GM18502 (cell line): ENCODE measurements at regions not wholly inside any gene's neighbourhood (a gene's known extent, or its start where the extent isn't known, plus 50 kb on each side); places are given as distances from the start of the nearest gene placed in this dataset.
A peak's percentile ranks its signal among the peaks of the same experiment; 100 is the strongest.
"Not testable (repeated sequence)": the region's sequence is repeated elsewhere in the genome, so short reads cannot be mapped to it uniquely, and the experiment has no call there.

Source experiments
- ATAC-seq: cut with Tn5 transposase; IDR thresholded peaks from one replicate; pipeline ENCODE4 v1.9.1; 2021; ENCODE audit warnings: mild to moderate bottlenecking; ENCODE audit not compliant: unreplicated experiment, poor library complexity

DNA sequence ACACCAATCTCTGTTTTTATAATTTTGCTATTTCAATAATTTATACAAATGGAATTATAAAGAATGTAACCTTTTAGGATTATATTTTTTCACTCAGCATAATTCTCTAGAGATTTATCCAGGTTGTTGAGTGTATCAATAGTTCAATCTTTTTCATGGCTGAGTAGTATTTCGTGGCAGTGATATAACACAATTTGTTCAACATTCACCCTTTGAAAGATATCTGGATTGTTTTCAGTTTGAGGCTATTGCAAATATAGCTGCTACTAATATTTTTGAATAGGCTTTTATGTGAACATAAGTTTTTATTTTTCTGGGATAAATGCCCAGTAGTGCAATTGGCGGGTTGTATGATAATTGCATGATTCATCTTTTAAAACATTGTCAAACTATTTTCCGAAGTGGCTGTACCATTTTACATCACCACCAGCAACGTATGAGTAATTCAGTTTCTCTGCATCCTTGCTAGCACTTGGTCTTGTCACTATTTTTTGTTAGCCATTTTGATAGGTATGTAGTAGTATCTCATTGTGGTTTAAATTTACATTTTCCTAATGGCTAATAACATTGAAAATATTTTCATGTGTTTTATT is 55.6 kb upstream of the ABCD3 start:
- no peak for ATAC-seq

DNA sequence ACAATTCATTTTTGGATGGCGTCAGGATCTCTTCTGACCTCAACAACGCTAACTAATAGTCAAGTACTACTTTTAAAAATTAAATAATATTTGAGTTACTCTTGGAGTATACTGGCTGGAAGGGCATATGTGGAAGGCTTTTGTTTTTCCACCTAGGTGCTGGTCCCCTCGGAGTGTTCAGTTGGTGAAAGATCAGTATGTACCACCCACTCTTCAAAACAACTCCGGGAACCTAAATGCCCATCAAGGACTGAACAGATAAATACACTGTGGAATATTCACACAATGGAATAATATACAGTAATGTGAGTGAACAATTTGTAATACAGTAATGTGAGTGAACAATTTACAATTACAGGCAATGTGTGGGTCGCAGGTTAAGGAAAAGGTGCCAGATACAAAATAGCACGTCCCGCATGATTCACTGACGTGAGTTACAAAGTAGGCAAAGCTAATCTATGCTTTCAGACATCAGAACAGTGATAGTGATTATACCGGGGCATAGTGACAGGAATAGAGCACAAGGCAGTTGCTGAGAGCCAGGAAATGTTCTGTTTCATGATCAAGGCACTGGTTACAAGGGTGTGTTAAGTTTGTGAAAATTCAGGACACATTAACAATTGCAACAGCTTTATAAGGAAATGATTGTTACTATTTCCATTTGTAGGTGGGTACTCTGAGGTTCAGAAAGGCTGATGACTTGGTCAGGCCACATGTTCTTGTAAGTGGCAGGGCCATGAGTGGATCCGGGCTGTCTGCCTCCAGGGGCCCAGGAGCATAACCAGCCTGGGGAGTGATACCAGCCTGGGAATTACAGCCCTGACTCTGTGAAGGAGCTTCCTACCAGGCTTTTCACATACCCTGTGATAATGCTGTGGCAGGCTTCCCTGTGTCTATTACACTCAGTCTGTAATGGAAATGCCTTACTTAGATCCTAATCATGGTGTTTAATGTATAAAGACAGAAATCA is 59.3 kb upstream of the ABCD3 start:
- ATAC-seq, result no peak

- no peak for ATAC-seq
Observed at GRCh38 chr1:94357661-94358060, 60.5 kb upstream of the ABCD3 start.

- ATAC-seq, result no peak
Observed at GRCh38 chr1:94355485-94355980, 62.7 kb upstream of the ABCD3 start.

DNA sequence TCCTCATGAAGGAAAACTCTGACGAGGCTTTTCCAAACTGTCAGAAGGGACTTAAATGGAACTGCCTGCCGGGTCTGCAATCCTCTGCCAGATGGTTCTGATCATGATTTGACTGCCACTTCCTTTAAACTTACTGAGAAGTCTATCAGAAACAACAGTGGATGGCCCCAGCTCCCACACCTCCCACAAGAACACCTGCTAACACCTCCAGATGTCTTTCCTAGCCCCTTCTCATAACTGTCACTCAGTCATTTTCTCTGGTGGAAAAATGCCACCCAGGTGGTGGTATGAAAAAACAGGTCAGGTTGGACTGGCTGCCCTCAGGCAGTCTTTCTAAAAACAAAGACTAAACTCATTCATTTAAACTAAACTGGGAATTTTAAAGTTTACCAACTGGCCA is 66.7 kb upstream of the ABCD3 start:
- no peak for ATAC-seq

DNA sequence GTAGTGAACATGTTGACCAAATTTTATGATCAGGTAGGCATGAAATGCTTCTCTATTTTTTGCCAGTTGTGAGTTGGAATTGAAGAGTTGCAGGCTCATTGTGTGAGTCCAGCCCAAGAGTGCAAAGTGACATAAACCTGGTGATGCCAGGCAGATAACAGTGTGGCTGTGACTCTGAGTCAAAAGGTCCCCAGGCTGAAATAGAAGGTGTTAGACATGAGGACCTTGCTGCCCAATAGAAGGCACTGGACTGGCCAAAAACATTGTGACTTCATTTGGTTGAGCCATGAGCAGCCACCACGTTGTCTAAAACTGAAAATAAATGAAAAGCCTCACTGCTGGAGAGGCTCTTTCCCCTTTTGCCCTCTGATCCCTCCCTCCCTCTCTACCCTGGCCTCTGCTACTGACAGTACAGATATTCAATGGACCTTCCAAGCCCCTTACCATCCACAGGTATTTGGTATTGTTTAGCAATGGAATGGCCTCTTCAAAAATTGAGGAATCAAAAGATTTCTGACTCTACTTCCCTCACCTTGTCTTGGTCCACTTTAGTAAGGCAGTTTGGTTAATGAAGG is 67.8 kb upstream of the ABCD3 start:
- no peak for ATAC-seq

DNA sequence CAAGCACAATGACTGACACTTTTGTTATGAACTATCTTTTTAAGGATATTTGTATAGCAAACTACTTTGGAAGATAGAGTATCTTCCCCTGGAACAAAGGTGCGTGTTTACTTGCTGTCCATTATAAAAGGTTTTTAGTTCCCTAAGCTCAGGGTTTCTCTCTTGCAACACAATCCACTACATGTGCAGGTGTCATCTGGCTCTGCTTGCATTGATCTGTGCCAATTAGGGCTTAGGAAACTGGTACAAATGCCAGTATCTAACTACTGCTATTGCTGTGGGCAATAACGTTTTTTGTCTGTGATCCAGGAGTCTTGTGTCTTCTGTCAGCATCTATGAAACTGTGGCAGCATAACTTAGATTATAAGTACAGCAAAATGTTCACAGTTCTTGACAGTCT is 68.3 kb upstream of the ABCD3 start:
- ATAC-seq, result no peak

DNA sequence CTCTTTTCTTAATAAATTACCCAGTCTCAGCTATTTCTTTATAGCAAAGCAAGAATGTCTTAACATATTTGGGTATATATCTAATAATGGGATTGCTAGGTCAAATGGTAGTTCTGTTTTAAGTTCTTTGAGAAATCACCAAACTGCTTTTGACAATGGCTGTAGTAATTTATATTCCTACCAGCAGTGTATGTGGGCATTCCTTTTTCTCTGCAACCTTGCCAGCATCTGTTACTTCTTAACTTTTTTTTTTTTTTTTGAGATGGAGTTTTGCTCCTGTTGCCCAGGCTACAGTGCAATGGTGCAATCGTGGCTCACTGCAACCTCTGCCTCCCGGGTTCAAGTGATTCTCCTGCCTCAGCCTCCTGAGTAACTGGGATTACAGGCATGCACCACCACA is 69.8 kb upstream of the ABCD3 start:
- ATAC-seq, result not testable (repeated sequence)

- ATAC-seq, result no peak
Observed at GRCh38 chr1:94345148-94345721, 73.0 kb upstream of the ABCD3 start.

DNA sequence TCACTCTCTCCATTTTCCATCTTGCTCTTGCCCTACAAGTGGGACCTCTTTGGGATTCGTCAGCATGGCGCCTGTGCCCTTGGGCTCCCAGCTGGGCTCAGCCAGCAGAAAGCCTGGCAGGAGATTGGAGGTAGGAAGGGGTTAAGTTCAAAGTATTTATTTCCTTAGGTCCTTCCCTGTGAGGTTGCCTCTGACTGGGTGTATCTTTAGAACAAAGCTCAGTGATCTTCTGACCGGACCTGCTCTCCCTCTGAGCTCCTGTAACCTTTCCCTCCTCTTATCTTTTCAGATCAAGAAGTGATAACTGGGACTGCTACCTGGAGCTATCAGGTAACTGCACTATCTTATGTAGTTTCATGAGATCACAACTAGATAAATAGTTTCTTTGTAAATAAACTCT is 75.8 kb upstream of the ABCD3 start:
- no peak for ATAC-seq

DNA sequence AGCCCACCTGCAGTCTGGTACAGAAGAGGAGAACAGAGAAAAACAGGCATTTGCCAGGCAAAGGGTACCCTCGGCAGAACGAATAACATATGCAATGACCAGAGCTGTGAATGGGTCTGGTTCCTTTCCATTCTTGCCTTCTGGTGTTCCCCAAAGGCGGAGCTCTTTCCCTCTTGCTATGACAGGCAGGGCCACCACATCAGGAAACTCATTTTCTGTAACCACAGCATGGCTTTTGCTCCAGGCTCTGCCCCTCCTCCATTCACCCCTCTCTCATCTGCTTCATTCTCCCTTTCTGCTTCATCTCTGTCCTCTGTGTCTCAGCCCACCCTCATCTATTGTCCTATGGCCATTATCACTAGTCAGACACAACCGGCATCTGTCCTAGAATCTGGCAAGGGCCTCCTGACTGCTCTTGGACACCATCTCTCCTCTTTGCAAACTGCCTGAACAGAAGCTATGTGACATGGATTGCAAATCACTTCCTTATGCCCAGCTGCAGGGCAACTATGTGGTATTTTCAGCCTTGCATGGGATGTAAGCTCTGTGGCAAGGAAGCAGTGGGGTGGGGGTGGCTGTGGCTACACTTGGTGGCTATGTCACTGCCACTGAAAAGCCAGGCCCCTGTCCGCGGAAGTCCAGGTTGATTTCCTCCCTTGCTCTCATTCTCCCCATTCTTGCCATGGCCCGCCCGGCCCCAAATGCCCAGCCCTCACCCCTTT is 78.8 kb upstream of the ABCD3 start:
- no peak for ATAC-seq

GRCh38 chr1:94336991-94337390 is 81.2 kb upstream of the ABCD3 start:
- ATAC-seq, result no peak

- ATAC-seq, result no peak
Observed at GRCh38 chr1:94335950-94336349, 82.2 kb upstream of the ABCD3 start.

GRCh38 chr1:94335447-94335846 is 82.7 kb upstream of the ABCD3 start:
- peak; percentile 43 for ATAC-seq

DNA sequence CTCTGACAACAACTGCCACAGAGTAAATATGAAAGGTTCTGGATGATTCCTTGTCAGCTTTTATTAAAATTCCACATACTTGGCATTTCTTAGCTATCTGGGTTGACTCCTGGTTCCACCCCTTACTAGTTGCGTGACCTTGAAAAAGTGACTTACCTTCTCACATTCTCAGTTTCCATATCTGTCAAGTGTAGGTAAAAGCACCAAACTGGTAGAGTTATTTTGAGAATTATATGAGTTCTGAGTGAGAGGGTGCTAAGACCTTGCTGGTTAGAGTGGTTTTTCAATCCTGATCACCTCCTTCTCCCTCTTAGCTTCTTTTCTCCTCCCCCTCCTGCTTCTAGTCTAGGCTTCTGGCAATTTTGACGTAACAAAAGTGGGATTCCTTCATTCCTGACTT is 83.4 kb upstream of the ABCD3 start:
- peak; percentile 37 for ATAC-seq

DNA sequence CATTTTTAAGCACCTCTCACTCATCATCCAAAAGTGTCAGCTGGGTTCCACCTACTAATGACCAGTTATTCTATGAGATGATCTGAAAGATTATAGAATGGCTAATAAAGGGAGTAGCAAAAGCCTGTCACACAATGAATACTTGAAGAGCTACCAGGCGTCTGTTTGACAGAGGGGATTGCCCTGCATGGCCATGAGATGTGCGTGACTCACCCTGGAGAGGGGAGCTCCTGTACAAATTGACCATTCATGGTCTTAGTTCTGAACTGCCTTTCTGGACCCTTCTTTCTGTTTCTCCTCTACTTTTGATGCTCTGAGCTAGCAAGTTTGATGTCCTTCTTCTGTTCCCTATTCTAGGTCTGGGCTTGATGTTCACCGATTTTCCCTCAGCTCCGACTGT is 85.2 kb upstream of the ABCD3 start:
- ATAC-seq, result no peak

DNA sequence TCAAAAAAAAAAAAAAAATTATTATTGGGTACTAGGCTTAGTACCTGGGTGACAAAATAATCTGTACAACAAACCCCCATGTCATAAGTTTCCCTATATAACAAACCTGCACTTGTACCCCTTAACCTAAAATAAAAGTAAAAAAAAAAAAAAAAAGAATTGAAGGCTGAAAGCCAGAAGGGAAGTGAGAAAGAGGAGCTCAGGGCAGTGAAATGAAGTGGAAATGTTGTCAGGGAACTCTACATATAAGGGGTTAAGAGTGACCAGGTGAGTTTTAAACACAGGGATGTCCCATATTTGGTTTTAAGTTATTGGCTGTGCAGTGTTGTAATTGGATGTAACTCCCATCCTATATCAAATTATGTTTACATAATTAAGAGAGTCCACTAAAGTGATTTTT is 85.7 kb upstream of the ABCD3 start:
- no peak for ATAC-seq

DNA sequence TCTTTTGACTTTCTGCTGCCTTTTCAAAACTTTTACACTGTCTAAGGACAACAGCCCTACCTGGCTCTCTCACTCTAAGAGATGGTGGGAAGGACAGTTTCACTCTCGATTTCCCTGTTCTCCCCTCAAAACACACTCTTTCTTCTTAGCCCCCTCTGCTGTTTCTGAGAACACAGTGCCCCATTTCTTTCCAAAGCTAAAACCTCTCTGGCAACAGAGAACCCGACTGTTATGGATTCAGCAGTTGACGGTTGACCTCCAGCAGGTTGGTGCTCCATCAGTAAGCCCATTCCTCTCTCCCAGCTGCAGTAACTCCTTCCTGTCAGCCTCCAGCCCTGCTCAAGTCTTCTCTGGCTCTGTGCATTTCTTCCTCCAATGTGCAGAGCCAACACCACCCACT is 88.2 kb upstream of the ABCD3 start:
- no peak for ATAC-seq

- no peak for ATAC-seq
Observed at GRCh38 chr1:94329276-94329675, 88.9 kb upstream of the ABCD3 start.

DNA sequence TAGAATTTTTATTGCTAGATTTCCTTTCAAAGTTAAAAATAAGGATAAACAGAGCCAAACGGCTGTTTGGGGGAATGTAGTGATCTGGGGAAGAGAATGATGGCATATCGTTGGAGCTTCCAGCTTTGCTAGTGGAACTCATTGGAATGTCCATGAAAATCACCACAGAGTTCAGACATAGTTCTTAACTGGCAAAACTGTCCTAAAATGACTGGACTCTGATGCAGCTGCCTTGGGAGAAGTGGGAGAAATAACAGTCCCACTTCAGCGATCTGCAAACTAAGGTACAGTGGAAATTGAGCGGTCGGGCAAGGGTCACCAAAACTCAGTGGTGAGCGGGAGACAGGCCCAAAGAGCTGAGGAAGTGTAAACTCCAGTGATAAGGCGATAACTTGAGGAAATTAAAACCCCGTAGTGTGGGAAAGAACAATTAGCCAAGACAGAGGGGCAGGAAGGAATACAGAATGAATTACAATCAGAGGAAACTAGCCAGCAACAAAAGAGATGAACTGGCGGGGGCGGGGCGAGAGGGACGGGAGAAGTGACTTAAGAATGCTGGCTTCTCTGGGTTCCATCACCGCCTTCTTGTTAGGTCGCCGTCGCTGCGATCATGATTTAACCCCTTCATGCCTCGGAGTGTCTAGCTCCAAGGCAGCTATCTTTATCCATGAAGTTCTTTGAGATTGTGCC is 89.8 kb upstream of the ARHGAP29 start:
- ATAC-seq, result no peak
